Gastroesophageal sphincter (tissue), 3 donors: ENCODE measurements at regions not wholly inside any gene's neighbourhood (a gene's known extent, or its start where the extent isn't known, plus 50 kb on each side); places are given as distances from the start of the nearest gene placed in this dataset.

Source experiments
- CTCF ChIP-seq, 4 experiments: fragments of 200-600 bp in 2 of 4; fragments of 450-650 bp in 2 of 4; sonication (generic) in 1 of 4; IDR thresholded peaks; one replicate each; pipeline ENCODE4 v1.5.1; 2017 to 2019; ENCODE audit warnings: antibody characterized with exemption in 4 of 4, mild to moderate bottlenecking in 2 of 4, moderate library complexity in 2 of 4
- POLR2A ChIP-seq, 2 donors: fragments of 450-650 bp; IDR thresholded peaks; one replicate each; pipeline ENCODE4 v1.6.1; 2017; ENCODE audit warnings: antibody characterized with exemption in 2 of 2, mild to moderate bottlenecking in 2 of 2, moderate library complexity in 1 of 2
- POLR2AphosphoS5 ChIP-seq: sonication (generic); formaldehyde crosslinking; IDR thresholded peaks from one replicate; pipeline ENCODE4 v1.6.1; 2017; ENCODE audit warnings: antibody characterized with exemption

DNA sequence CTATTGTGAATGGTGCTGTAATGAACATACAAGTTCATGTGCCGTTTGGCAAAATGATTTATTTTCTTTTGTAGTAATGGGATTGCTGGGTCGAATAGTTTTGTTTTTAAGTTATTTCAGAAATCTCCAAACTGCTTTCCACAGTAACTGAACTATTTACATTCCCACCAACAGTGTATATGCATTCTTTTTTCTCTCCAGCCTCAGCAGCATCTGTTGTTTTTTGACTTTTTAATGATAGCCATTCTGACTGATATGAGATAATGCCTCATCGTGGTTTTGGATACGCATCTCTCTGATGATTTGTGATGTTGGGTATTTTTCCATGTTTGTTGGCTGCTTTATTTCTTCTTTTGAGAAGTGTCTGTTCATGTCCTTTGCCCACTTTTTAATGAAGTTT, 246.3 kb upstream of the ADGRL3 start:
- TF ChIP-seq POLR2AphosphoS5 = no peak
- TF ChIP-seq CTCF (IDR thresholded peaks at IDR 0.05) = no peak
- no peak for TF ChIP-seq POLR2A (IDR thresholded peaks at IDR 0.05)
